Suprapubic skin (tissue), 4 donors: ENCODE measurements at regions not wholly inside any gene's neighbourhood (a gene's known extent, or its start where the extent isn't known, plus 50 kb on each side); places are given as distances from the start of the nearest gene placed in this dataset.

Experiments
- DNase-seq, 2 donors: peaks; one replicate each; pipeline ENCODE4 v3.0.0-alpha.2; 2019; ENCODE audit warnings: low spot score in 2 of 2
- H3K27ac ChIP-seq: fragments of 200-600 bp; sonication (generic); one replicate; pipeline ENCODE4 v1.5.1; 2019
- H3K27me3 ChIP-seq: fragments of 200-600 bp; sonication (generic); one replicate; pipeline ENCODE4 v1.5.1; 2019
- H3K36me3 ChIP-seq: fragments of 200-600 bp; sonication (generic); one replicate; pipeline ENCODE4 v1.5.1; 2019
- H3K4me1 ChIP-seq: fragments of 200-600 bp; sonication (generic); one replicate; pipeline ENCODE4 v1.5.1; 2019
- H3K4me3 ChIP-seq: fragments of 200-600 bp; sonication (generic); one replicate; pipeline ENCODE4 v1.5.1; 2019; ENCODE audit warnings: mild to moderate bottlenecking
- H3K9me3 ChIP-seq: fragments of 200-600 bp; sonication (generic); one replicate; pipeline ENCODE4 v1.5.1; 2019
- CTCF ChIP-seq, 2 donors: fragments of 200-600 bp in 1 of 2; fragments of 450-650 bp in 1 of 2; sonication (generic) in 1 of 2; IDR thresholded peaks; one replicate each; pipeline ENCODE4 v1.5.1; 2016 to 2019; ENCODE audit warnings: antibody characterized with exemption in 2 of 2, mild to moderate bottlenecking in 1 of 2, moderate library complexity in 1 of 2
- EP300 ChIP-seq: sonication (generic); formaldehyde crosslinking; IDR thresholded peaks from one replicate; pipeline ENCODE4 v1.6.1; 2017; ENCODE audit warnings: antibody characterized with exemption
- POLR2A ChIP-seq, 2 donors: fragments of 450-650 bp; IDR thresholded peaks; one replicate each; pipeline ENCODE4 v1.6.1; 2017; ENCODE audit warnings: antibody characterized with exemption in 2 of 2, mild to moderate bottlenecking in 2 of 2, moderate library complexity in 2 of 2
- POLR2AphosphoS5 ChIP-seq, 3 donors: sonication (generic); formaldehyde crosslinking; IDR thresholded peaks; one replicate each; pipeline ENCODE4 v1.6.1; 2017; ENCODE audit warnings: antibody characterized with exemption in 3 of 3
- WGBS: methylation state at CpG from one replicate; pipeline ENCODE4 v1.1.5; 2018; 5-methylcytosine and 5-hydroxymethylcytosine counted together

DNA sequence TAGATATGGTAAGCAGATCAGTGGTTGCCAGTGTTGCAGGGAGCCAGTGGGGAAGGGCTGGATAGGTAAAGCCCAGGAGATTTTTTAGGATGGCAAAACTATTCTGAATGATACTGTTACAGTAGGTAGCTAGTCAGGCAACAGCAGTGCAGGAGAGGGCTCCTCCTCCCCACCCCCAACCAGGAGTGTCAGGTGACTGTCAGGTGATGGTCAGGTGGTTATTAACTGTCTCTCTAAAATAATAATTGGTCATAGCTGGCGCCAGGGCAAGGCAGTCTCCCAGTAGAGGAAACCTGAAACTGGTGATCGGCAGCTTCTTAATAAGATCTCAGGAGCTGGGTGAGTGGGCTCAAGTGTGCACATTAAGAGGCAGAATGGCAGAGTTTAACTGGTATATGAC is 201.6 kb upstream of the PARD3B start:
- H3K36me3 ChIP-seq = no peaks in the 10 kb centered on the region
- H3K4me3 ChIP-seq = no peak overlapping the region
- H3K27ac ChIP-seq = no peak overlapping the region
- TF ChIP-seq POLR2A (IDR thresholded peaks at IDR 0.05) (no peak), POLR2AphosphoS5 (IDR thresholded peaks at IDR 0.05) (no peak), EP300 (no peak), CTCF (IDR thresholded peaks at IDR 0.05) (no peak)
- no peak for DNase-seq
- no peaks in the 10 kb centered on the region for H3K4me1 ChIP-seq
- H3K9me3 ChIP-seq = no peaks in the 10 kb centered on the region
- 96% methylated on average over 2 of the region's 2 CpGs for WGBS
- no peaks in the 10 kb centered on the region for H3K27me3 ChIP-seq

DNA sequence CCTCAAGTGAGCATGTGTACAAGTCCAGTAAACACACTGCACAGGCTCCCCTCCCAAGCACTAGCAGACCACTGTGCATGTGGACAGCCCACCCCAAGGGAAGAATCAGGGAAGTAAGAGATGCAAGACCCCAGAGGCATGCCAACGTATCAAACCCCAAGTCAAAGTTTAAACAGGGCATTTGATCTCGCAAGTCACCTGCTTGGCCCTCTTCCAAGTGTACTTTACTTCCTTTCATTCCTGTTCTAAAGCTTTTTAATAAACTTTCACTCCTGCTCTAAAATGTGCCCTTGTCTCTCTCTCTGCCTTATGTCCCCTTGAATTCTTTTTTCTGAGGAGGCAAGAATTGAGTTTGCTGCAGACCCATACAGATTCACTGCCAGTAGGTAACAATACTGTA is 201.2 kb upstream of the PARD3B start:
- Histone ChIP-seq H3K27me3 (no peaks in the 10 kb centered on the region), H3K36me3 (no peaks in the 10 kb centered on the region), H3K4me1 (no peaks in the 10 kb centered on the region), H3K4me3 (no peak overlapping the region), H3K9me3 (no peaks in the 10 kb centered on the region), H3K27ac (no peak overlapping the region)
- no peak for DNase-seq
- TF ChIP-seq POLR2A (IDR thresholded peaks at IDR 0.05) = no peak
- no peak for TF ChIP-seq POLR2AphosphoS5 (IDR thresholded peaks at IDR 0.05)
- TF ChIP-seq CTCF (IDR thresholded peaks at IDR 0.05) = no peak
- WGBS = 26% methylated on average over 2 of the region's 2 CpGs

- DNase-seq = no peak
- TF ChIP-seq POLR2AphosphoS5 (IDR thresholded peaks at IDR 0.05) = no peak
- TF ChIP-seq CTCF (IDR thresholded peaks at IDR 0.05) = no peak
- no peak for TF ChIP-seq POLR2A (IDR thresholded peaks at IDR 0.05)
- TF ChIP-seq EP300 = no peak
- H3K4me1 ChIP-seq = no peaks in the 10 kb centered on the region
- no peak overlapping the region for H3K27ac ChIP-seq
- H3K9me3 ChIP-seq = no peaks in the 10 kb centered on the region
- no peak overlapping the region for H3K4me3 ChIP-seq
- 93% methylated on average over 3 of the region's 3 CpGs for WGBS
- no peaks in the 10 kb centered on the region for H3K27me3 ChIP-seq
- H3K36me3 ChIP-seq = no peaks in the 10 kb centered on the region
Measured at GRCh38 chr2:204346906-204347305, 198.4 kb upstream of the PARD3B start.

GRCh38 chr2:204353823-204354222 is 191.5 kb upstream of the PARD3B start:
- H3K4me3 ChIP-seq = no peak overlapping the region
- TF ChIP-seq POLR2A (IDR thresholded peaks at IDR 0.05) (no peak), EP300 (no peak), POLR2AphosphoS5 (IDR thresholded peaks at IDR 0.05) (no peak), CTCF (IDR thresholded peaks at IDR 0.05) (no peak)
- H3K36me3 ChIP-seq = no peaks in the 10 kb centered on the region
- H3K27me3 ChIP-seq = no peaks in the 10 kb centered on the region
- WGBS = 73% methylated on average over 4 of the region's 4 CpGs
- H3K9me3 ChIP-seq = no peaks in the 10 kb centered on the region
- peaks cover 3% of the 10 kb centered on the region for H3K4me1 ChIP-seq
- no peak for DNase-seq
- no peak overlapping the region for H3K27ac ChIP-seq

DNA sequence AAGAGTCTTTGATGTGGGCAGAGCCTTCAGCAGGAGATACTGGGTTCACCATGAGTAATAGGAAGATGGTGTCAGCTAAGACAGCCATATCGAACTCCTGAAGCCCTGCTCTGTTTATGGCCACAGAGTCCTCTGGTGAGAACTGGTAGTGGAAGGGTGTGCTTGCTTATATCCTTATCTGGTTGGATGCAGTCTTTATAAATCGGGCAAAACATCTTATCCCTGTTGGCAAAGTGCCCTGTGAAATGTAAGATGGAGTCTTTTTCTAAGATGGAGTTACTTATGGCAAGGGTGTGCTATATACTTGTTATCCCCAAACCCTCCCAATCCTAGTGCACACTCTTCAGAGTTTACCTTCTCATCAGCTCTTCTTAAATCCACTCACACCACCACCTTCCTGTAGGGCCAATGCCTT is 190.8 kb upstream of the PARD3B start:
- TF ChIP-seq EP300 = no peak
- TF ChIP-seq CTCF (IDR thresholded peaks at IDR 0.05) = no peak
- TF ChIP-seq POLR2A (IDR thresholded peaks at IDR 0.05) = no peak
- TF ChIP-seq POLR2AphosphoS5 (IDR thresholded peaks at IDR 0.05) = no peak
- no peaks in the 10 kb centered on the region for H3K27me3 ChIP-seq

More for the DNA sequence above, 190.8 kb upstream of the PARD3B start:
- Histone ChIP-seq H3K9me3 (no peaks in the 10 kb centered on the region), H3K4me1 (peaks cover 3% of the 10 kb centered on the region), H3K36me3 (no peaks in the 10 kb centered on the region), H3K27ac (no peak overlapping the region), H3K4me3 (no peak overlapping the region)
- DNase-seq = no peak
- 78% methylated on average over 2 of the region's 2 CpGs for WGBS
